Panc1 (cell line): ENCODE measurements at regions not wholly inside any gene's neighbourhood (a gene's known extent, or its start where the extent isn't known, plus 50 kb on each side); places are given as distances from the start of the nearest gene placed in this dataset.

Experiments used
- POLR2AphosphoS5 ChIP-seq: IDR thresholded peaks from 2 replicates; pipeline ENCODE4 v1.6.1; 2012; ENCODE audit warnings: mild to moderate bottlenecking, low read depth, low read length, moderate library complexity
- REST ChIP-seq, 2 experiments: IDR thresholded peaks; 2 replicates each; pipeline ENCODE4 v1.6.1; 2011 to 2012; ENCODE audit warnings: low read depth in 2 of 2, control low read depth in 1 of 2, low read length in 1 of 2, mild to moderate bottlenecking in 1 of 2, moderate library complexity in 1 of 2; ENCODE audit not compliant: insufficient read depth in 1 of 2
- TF ChIP-seq, protein P1 (sequence below): fragments of 450-650 bp; IDR thresholded peaks from 2 replicates; pipeline ENCODE4 v1.5.1; 2017; ENCODE audit warnings: mild to moderate bottlenecking

DNA sequence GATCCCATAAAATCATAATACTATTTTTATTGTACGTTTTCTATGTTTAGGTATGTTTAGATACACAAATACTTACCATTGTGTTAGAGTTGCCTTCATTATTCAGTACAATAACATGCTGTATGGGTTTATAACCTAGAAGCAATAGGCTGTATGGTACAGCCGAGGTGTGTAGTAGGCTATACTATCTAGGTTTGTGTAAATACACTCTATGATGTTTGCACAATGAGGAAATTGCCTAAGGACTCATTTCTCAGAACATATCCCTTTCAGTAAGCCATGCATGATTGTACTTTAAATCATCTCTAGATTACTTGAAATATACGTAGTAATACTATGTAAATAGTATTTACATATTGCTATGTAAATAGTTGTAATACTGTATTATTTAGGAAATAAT lies 156.7 kb downstream of the CDCA7 start:
- TF ChIP-seq POLR2AphosphoS5: no peak
- TF ChIP-seq, protein P1, sequence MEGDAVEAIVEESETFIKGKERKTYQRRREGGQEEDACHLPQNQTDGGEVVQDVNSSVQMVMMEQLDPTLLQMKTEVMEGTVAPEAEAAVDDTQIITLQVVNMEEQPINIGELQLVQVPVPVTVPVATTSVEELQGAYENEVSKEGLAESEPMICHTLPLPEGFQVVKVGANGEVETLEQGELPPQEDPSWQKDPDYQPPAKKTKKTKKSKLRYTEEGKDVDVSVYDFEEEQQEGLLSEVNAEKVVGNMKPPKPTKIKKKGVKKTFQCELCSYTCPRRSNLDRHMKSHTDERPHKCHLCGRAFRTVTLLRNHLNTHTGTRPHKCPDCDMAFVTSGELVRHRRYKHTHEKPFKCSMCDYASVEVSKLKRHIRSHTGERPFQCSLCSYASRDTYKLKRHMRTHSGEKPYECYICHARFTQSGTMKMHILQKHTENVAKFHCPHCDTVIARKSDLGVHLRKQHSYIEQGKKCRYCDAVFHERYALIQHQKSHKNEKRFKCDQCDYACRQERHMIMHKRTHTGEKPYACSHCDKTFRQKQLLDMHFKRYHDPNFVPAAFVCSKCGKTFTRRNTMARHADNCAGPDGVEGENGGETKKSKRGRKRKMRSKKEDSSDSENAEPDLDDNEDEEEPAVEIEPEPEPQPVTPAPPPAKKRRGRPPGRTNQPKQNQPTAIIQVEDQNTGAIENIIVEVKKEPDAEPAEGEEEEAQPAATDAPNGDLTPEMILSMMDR: no peak
- TF ChIP-seq REST (IDR thresholded peaks at IDR 0.05; ENCODE audit: insufficient read depth in 1 of 2, low read depth in 2 of 2, low read length in 1 of 2): no peak
